DOHH2 (cell line): ENCODE measurements at regions not wholly inside any gene's neighbourhood (a gene's known extent, or its start where the extent isn't known, plus 50 kb on each side); places are given as distances from the start of the nearest gene placed in this dataset.

Experiments used
- EZH2phosphoT487 ChIP-seq: fragments of 200-600 bp; sonication (generic); IDR thresholded peaks from 2 replicates; pipeline ENCODE4 v1.6.1; 2017; ENCODE audit warnings: borderline replicate concordance, mild to moderate bottlenecking, antibody characterized with exemption, low read length, moderate library complexity, mixed read lengths
- TF ChIP-seq, protein P1 (sequence below): fragments of 200-600 bp; sonication (generic); IDR thresholded peaks from one replicate; pipeline ENCODE4 v1.5.1; 2014; ENCODE audit warnings: antibody characterized with exemption, mild to moderate bottlenecking, low read depth, low read length; ENCODE audit not compliant: poor library complexity, severe bottlenecking

DNA sequence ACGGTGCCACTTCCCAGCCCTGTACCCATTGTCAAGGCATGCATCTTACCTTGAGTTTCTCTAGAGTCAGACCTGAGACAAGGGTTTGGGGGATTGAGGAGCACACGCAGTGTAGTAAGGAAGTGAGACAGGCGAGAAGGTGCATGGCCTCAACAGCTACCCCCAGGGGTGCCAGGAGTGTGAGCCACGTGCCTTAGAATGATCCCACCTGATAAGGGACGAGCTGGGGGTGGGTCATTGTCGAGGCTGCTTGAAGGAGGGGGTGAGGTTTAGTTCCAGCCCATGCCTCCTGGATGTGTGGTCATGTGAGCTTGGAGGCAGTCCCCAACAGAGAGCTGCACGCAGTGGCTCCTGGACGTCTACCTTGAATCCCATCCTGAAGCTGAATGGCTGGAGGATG, 320.5 kb downstream of the VRK1 start:
- TF ChIP-seq, protein P1, sequence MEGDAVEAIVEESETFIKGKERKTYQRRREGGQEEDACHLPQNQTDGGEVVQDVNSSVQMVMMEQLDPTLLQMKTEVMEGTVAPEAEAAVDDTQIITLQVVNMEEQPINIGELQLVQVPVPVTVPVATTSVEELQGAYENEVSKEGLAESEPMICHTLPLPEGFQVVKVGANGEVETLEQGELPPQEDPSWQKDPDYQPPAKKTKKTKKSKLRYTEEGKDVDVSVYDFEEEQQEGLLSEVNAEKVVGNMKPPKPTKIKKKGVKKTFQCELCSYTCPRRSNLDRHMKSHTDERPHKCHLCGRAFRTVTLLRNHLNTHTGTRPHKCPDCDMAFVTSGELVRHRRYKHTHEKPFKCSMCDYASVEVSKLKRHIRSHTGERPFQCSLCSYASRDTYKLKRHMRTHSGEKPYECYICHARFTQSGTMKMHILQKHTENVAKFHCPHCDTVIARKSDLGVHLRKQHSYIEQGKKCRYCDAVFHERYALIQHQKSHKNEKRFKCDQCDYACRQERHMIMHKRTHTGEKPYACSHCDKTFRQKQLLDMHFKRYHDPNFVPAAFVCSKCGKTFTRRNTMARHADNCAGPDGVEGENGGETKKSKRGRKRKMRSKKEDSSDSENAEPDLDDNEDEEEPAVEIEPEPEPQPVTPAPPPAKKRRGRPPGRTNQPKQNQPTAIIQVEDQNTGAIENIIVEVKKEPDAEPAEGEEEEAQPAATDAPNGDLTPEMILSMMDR: no peak
- no peak for TF ChIP-seq EZH2phosphoT487
